HG03469 (cell line): ENCODE measurements at regions not wholly inside any gene's neighbourhood (a gene's known extent, or its start where the extent isn't known, plus 50 kb on each side); places are given as distances from the start of the nearest gene placed in this dataset.

ENCODE experiments used
- ATAC-seq: cut with Tn5 transposase; IDR thresholded peaks from one replicate; pipeline ENCODE4 v1.9.1; 2021; ENCODE audit warnings: mild to moderate bottlenecking, moderate library complexity, moderate number of reproducible peaks; ENCODE audit not compliant: unreplicated experiment

- ATAC-seq = no peak
These were observed 258.5 kb upstream of the E2F7 start for GRCh38 chr12:77323788-77324415.

- no peak for ATAC-seq
These were observed 253.8 kb upstream of the E2F7 start for GRCh38 chr12:77319166-77319565.

- no peak for ATAC-seq
These were observed 250.0 kb upstream of the E2F7 start for GRCh38 chr12:77315407-77315806.

GRCh38 chr12:77314378-77315052 is 249.1 kb upstream of the E2F7 start:
- ATAC-seq = no peak

GRCh38 chr12:77308056-77308455 is 242.7 kb upstream of the E2F7 start:
- ATAC-seq = no peak

GRCh38 chr12:77300811-77301210 is 235.4 kb upstream of the E2F7 start:
- no peak for ATAC-seq

- ATAC-seq = no peak
These were observed 234.7 kb upstream of the E2F7 start for GRCh38 chr12:77299910-77300669.

- ATAC-seq = no peak
These were observed 233.6 kb upstream of the E2F7 start for GRCh38 chr12:77299001-77299400.

- ATAC-seq = no peak
These were observed 228.6 kb upstream of the E2F7 start for GRCh38 chr12:77294016-77294415.

GRCh38 chr12:77274926-77275325 is 209.6 kb upstream of the E2F7 start:
- no peak for ATAC-seq

GRCh38 chr12:77273898-77274297 is 208.5 kb upstream of the E2F7 start:
- no peak for ATAC-seq

- ATAC-seq = no peak
These were observed 191.6 kb upstream of the E2F7 start for GRCh38 chr12:77256956-77257355.

- no peak for ATAC-seq
These were observed 188.0 kb upstream of the E2F7 start for GRCh38 chr12:77253321-77253720.

GRCh38 chr12:77251799-77252198 is 186.4 kb upstream of the E2F7 start:
- no peak for ATAC-seq

GRCh38 chr12:77249892-77250291 is 184.5 kb upstream of the E2F7 start:
- ATAC-seq = no peak

GRCh38 chr12:77248036-77248435 is 182.7 kb upstream of the E2F7 start:
- ATAC-seq = no peak

- no peak for ATAC-seq
These were observed 182.2 kb upstream of the E2F7 start for GRCh38 chr12:77247542-77247941.

- ATAC-seq = no peak
These were observed 178.0 kb upstream of the E2F7 start for GRCh38 chr12:77243345-77243744.

- no peak for ATAC-seq
These were observed 174.2 kb upstream of the E2F7 start for GRCh38 chr12:77239617-77240016.

GRCh38 chr12:77238335-77238734 is 173.0 kb upstream of the E2F7 start:
- no peak for ATAC-seq

GRCh38 chr12:77237896-77238295 is 172.5 kb upstream of the E2F7 start:
- ATAC-seq = no peak

- no peak for ATAC-seq
These were observed 170.7 kb upstream of the E2F7 start for GRCh38 chr12:77236066-77236465.
